ENCODE measurements at regions not wholly inside any gene's neighbourhood (a gene's known extent, or its start where the extent isn't known, plus 50 kb on each side); places are given as distances from the start of the nearest gene placed in this dataset.

- no peak for TF ChIP-seq CTCF (conservative IDR thresholded peaks at IDR 0.05; ENCODE audit: low read depth, low read length)
- no peak overlapping the region for H3K4me3 ChIP-seq (ENCODE audit: low read length)
- no peak for DNase-seq (ENCODE audit: low read depth)
Observed at GRCh38 chr4:152000518-152000917, 239.7 kb upstream of the GATB start.

- no peak for DNase-seq (ENCODE audit: low read depth)
- H3K4me3 ChIP-seq (ENCODE audit: low read length), result no peak overlapping the region
Observed at GRCh38 chr4:151998723-151999122, 237.9 kb upstream of the GATB start.

GRCh38 chr4:151997461-151997860 is 236.7 kb upstream of the GATB start:
- DNase-seq (ENCODE audit: low read depth), result no peak
- no peak overlapping the region for H3K4me3 ChIP-seq (ENCODE audit: low read length)
- TF ChIP-seq CTCF (conservative IDR thresholded peaks at IDR 0.05; ENCODE audit: low read depth, low read length), result no peak

More at GRCh38 chr4:151998723-151999122, 237.9 kb upstream of the GATB start:
- TF ChIP-seq CTCF (conservative IDR thresholded peaks at IDR 0.05; ENCODE audit: low read depth, low read length), result no peak

GRCh38 chr4:151994429-151994828 is 233.6 kb upstream of the GATB start:
- DNase-seq (ENCODE audit: low read depth), result no peak
- TF ChIP-seq CTCF (conservative IDR thresholded peaks at IDR 0.05; ENCODE audit: low read depth, low read length), result no peak
- H3K4me3 ChIP-seq (ENCODE audit: low read length), result no peak overlapping the region

- no peak for DNase-seq (ENCODE audit: low read depth)
- no peak for TF ChIP-seq CTCF (conservative IDR thresholded peaks at IDR 0.05; ENCODE audit: low read depth, low read length)
- H3K4me3 ChIP-seq (ENCODE audit: low read length), result no peak overlapping the region
Observed at GRCh38 chr4:151993521-151993920, 232.7 kb upstream of the GATB start.

- no peak for DNase-seq (ENCODE audit: low read depth)
- no peak for TF ChIP-seq CTCF (conservative IDR thresholded peaks at IDR 0.05; ENCODE audit: low read depth, low read length)
- no peak overlapping the region for H3K4me3 ChIP-seq (ENCODE audit: low read length)
Observed at GRCh38 chr4:151992332-151993154, 231.7 kb upstream of the GATB start.

- H3K4me3 ChIP-seq (ENCODE audit: low read length), result no peak overlapping the region
- DNase-seq (ENCODE audit: low read depth), result no peak
- TF ChIP-seq CTCF (conservative IDR thresholded peaks at IDR 0.05; ENCODE audit: low read depth, low read length), result no peak
Observed at GRCh38 chr4:151991884-151992167, 231.0 kb upstream of the GATB start.

All from retinal pigment epithelial cell (primary cell).